HepG2 (cell line): ENCODE measurements at regions not wholly inside any gene's neighbourhood (a gene's known extent, or its start where the extent isn't known, plus 50 kb on each side); places are given as distances from the start of the nearest gene placed in this dataset.

ENCODE experiments used
- ATAC-seq: fragments of 200-7000 bp; cut with Tn5 transposase; 3 replicates; pipeline ENCODE4 v1.9.1; 2020; ENCODE audit warnings: mild to moderate bottlenecking, moderate library complexity
- BruUV-seq: library from RNA; stranded (reverse); fragments of 400-500 nt; replicated peaks from 2 replicates; lab custom pipeline; 2021; lab: Mats Ljungman, UMichigan
- CTCF ChIA-PET: fragments of 300-600 bp; formaldehyde crosslinking; extraction: SDS; loops from one replicate; lab custom pipeline; 2021; ENCODE audit warnings: low total read pairs, inconsistent platforms, low intra/inter-chr PET ratio; lab: Yijun Ruan, JAX
- POLR2A ChIA-PET: fragments of 350-600 bp; sonication (Branson Sonifier 250); formaldehyde crosslinking; loops from one replicate; lab custom pipeline; 2020; ENCODE audit warnings: antibody characterized with exemption, inconsistent platforms; lab: Yijun Ruan, JAX
- DNase-seq: peaks from one replicate; pipeline ENCODE4 v3.0.0-alpha.2; 2015; ENCODE audit warnings: low spot score
- FAIRE-seq: peaks from 3 replicates; lab custom pipeline; 2011; peaks lifted over from hg19 to GRCh38; lab: Jason Lieb, UNC
- H2AFZ ChIP-seq: one replicate; pipeline ENCODE4 v1.6.1; 2011; ENCODE audit warnings: low read length, inconsistent platforms
- H3K27ac ChIP-seq: fragments of 300-600 bp; 3 replicates; pipeline ENCODE4 v1.8.0; 2011; ENCODE audit warnings: mixed run types, mild to moderate bottlenecking, mixed read lengths, low read length, inconsistent platforms; ENCODE audit not compliant: insufficient read depth; ENCODE audit errors: extremely low read length
- H3K27me3 ChIP-seq, 2 experiments: fragments of 200-600 bp in 1 of 2; 2 replicates in 1 of 2; 3 replicates in 1 of 2; pipeline versions ENCODE4 v1.6.0 to v1.8.0; 2011; ENCODE audit warnings: low read length in 2 of 2, mild to moderate bottlenecking in 2 of 2, moderate library complexity in 2 of 2, inconsistent platforms in 1 of 2; ENCODE audit not compliant: insufficient read depth in 2 of 2, control insufficient read depth in 1 of 2
- H3K36me3 ChIP-seq, 2 experiments: fragments of 200-600 bp in 1 of 2; replicated peaks in 1 of 2; 2 replicates in 1 of 2; 3 replicates in 1 of 2; pipeline versions ENCODE4 v1.5.1 to v1.8.0; 2011; ENCODE audit warnings: low read length in 2 of 2, inconsistent platforms in 1 of 2; ENCODE audit not compliant: insufficient read depth in 2 of 2, control insufficient read depth in 1 of 2
- H3K4me1 ChIP-seq: 2 replicates; pipeline ENCODE4 v1.5.1; 2012; ENCODE audit warnings: low read length, inconsistent platforms; ENCODE audit not compliant: insufficient read depth
- H3K4me2 ChIP-seq: 2 replicates; pipeline ENCODE4 v1.6.0; 2011; ENCODE audit warnings: low read depth, low read length, inconsistent platforms
- H3K4me3 ChIP-seq, 3 experiments: fragments of 200-600 bp in 1 of 3; sonication (generic), shearing (Covaris generic) in 1 of 3; replicated peaks in 1 of 3; 2 replicates each; pipeline ENCODE4 v1.5.1; 2011 to 2016; ENCODE audit warnings: low read length in 3 of 3, inconsistent platforms in 2 of 3, low read depth in 2 of 3, mild to moderate bottlenecking in 2 of 3, control low read depth in 1 of 3, mixed read lengths in 1 of 3; ENCODE audit not compliant: insufficient read depth in 1 of 3
- H3K79me2 ChIP-seq: one replicate; pipeline ENCODE4 v1.6.1; 2011; ENCODE audit warnings: low read length, inconsistent platforms; ENCODE audit not compliant: insufficient read depth
- H3K9ac ChIP-seq: 2 replicates; pipeline ENCODE4 v1.6.0; 2011; ENCODE audit warnings: mild to moderate bottlenecking, low read depth, low read length, inconsistent platforms; ENCODE audit not compliant: insufficient read depth
- H3K9me3 ChIP-seq: 2 replicates; pipeline ENCODE4 v1.5.1; 2012; ENCODE audit warnings: mild to moderate bottlenecking, low read length
- H4K20me1 ChIP-seq: 2 replicates; pipeline ENCODE4 v1.6.0; 2011; ENCODE audit warnings: inconsistent platforms, mild to moderate bottlenecking, low read length, moderate library complexity; ENCODE audit not compliant: insufficient read depth
- DMAP1 ChIP-seq: IDR thresholded peaks from 2 replicates; pipeline ENCODE4 v1.6.1; 2016
- ELF3 ChIP-seq: IDR thresholded peaks from 2 replicates; pipeline ENCODE4 v1.6.1; 2016; ENCODE audit warnings: missing genetic modification reagents, missing compliant biosample characterization
- FOSL1 ChIP-seq: sonication (generic); formaldehyde crosslinking; IDR thresholded peaks from 2 replicates; pipeline ENCODE4 v1.9.0; 2021; ENCODE audit warnings: missing genetic modification reagents, borderline replicate concordance
- JARID2 ChIP-seq: sonication (generic); formaldehyde crosslinking; IDR thresholded peaks from 2 replicates; pipeline ENCODE4 v1.8.1; 2023; ENCODE audit warnings: missing genetic modification reagents, inconsistent platforms; ENCODE audit not compliant: insufficient replicate concordance
- KDM5B ChIP-seq: sonication (generic); formaldehyde crosslinking; IDR thresholded peaks from 2 replicates; pipeline ENCODE4 v1.4.0; 2020; ENCODE audit warnings: missing genetic modification reagents, mild to moderate bottlenecking, borderline replicate concordance
- NR2C2 ChIP-seq: sonication (generic); formaldehyde crosslinking; IDR thresholded peaks from 2 replicates; pipeline ENCODE4 v1.4.0; 2020; ENCODE audit warnings: missing genetic modification reagents, mild to moderate bottlenecking, moderate library complexity, borderline replicate concordance
- PAF1 ChIP-seq: IDR thresholded peaks from 2 replicates; pipeline ENCODE4 v1.6.1; 2016; ENCODE audit warnings: missing genetic modification reagents, missing compliant biosample characterization
- YEATS2 ChIP-seq: sonication (generic); formaldehyde crosslinking; IDR thresholded peaks from 2 replicates; pipeline ENCODE4 v1.4.0; 2020; ENCODE audit warnings: missing genetic modification reagents, borderline replicate concordance
- ZNF121 ChIP-seq: sonication (generic); formaldehyde crosslinking; IDR thresholded peaks from 2 replicates; pipeline ENCODE4 v1.5.0; 2020; ENCODE audit warnings: mild to moderate bottlenecking, missing genetic modification reagents
- ZNF530 ChIP-seq: sonication (generic); formaldehyde crosslinking; IDR thresholded peaks from 2 replicates; pipeline ENCODE4 v1.5.0; 2020; ENCODE audit warnings: low read depth, mild to moderate bottlenecking, missing genetic modification reagents
- ZNF879 ChIP-seq: sonication (generic); formaldehyde crosslinking; IDR thresholded peaks from 2 replicates; pipeline ENCODE4 v1.8.1; 2023; ENCODE audit warnings: missing genetic modification reagents
- WGBS: methylation state at CpG from one replicate; pipeline ENCODE4 v1.1.6; 2017; ENCODE audit warnings: low lambda C conversion rate; 5-methylcytosine and 5-hydroxymethylcytosine counted together
- in situ Hi-C: cut with HindIII; loops from 2 replicates; pipeline ENCODE4 v1.10.0; 2017; ENCODE audit warnings: low pct_unique_long_range_greater_than_20kb; ENCODE audit not compliant: extremely low pct_ligation_motif_present
- intact Hi-C: fragments of 100-400 bp; cut with micrococcal nuclease; formaldehyde crosslinking; loops from one replicate; pipeline ENCODE4 v1.10.0; 2022; ENCODE audit not compliant: unreplicated experiment

GRCh38 chr5:74322191-74322590 is 318.3 kb downstream of the ENC1 start:
- no TSS peak for BruUV-seq
- no peaks in the 10 kb centered on the region for H3K9me3 ChIP-seq
- no peak overlapping the region for H3K27ac ChIP-seq
- ATAC-seq = no peak
- 2% methylated on average over 2 of the region's 2 CpGs for WGBS
- no peak for TF ChIP-seq NR2C2
- H3K4me1 ChIP-seq = peaks cover 8% of the 10 kb centered on the region
- intact Hi-C loops (no loop called here), in situ Hi-C loops (no loop called here)
- no peaks in the 10 kb centered on the region for H4K20me1 ChIP-seq
- ChIA-PET POLR2A (no interaction called here), CTCF (no interaction called here)
- H3K27me3 ChIP-seq = peaks cover 2 to 14% of the 10 kb centered on the region in 2 experiments; a peak in 4 of 5 replicates
- no peaks in the 10 kb centered on the region for H3K36me3 ChIP-seq
- no peak for FAIRE-seq
- no peak overlapping the region for H3K4me3 ChIP-seq
- no peak overlapping the region for H2AFZ ChIP-seq
- no peak for DNase-seq
- no peak overlapping the region for H3K4me2 ChIP-seq
- H3K79me2 ChIP-seq = no peaks in the 10 kb centered on the region
- H3K9ac ChIP-seq = no peak overlapping the region

DNA sequence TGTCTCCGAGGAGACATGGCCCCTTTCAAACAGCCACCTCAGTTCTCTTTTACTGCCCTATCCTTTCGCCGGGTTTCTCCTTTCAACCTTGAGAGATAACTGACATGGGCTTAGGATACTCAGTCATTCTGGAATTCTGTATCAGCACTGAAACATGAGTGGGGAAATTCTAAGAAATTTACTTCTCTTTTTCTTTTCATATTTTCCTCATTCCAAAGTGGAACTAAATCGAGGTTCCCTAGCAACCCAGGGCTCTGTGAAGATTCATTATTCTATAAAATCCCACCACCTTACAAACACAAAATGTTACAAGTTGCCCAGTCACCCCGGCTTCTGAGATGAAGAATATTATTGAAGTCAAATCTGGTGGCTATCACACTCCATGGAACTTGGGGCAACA is 319.2 kb downstream of the ENC1 start:
- FAIRE-seq (no peak), ATAC-seq (no peak), DNase-seq (no peak)
- intact Hi-C loops = no loop called here
- ChIA-PET POLR2A (no interaction called here), CTCF (no interaction called here)
- H3K9me3 ChIP-seq = no peaks in the 10 kb centered on the region
- no peak overlapping the region for H3K4me2 ChIP-seq
- no peak overlapping the region for H3K27ac ChIP-seq
- no peak overlapping the region for H3K4me3 ChIP-seq
- TF ChIP-seq YEATS2 (CRISPR knock-in tag) (no peak), KDM5B (CRISPR knock-in tag) (no peak), ZNF879 (no peak), ZNF530 (no peak), JARID2 (CRISPR knock-in tag) (no peak), DMAP1 (CRISPR knock-in tag) (no peak), PAF1 (CRISPR knock-in tag) (no peak), ZNF121 (no peak), FOSL1 (CRISPR knock-in tag) (no peak), ELF3 (CRISPR knock-in tag) (no peak)
- no TSS peak for BruUV-seq
- H3K4me1 ChIP-seq = no peaks in the 10 kb centered on the region
- 31% methylated on average over 5 of the region's 5 CpGs for WGBS
- in situ Hi-C loops = no loop called here
- H3K79me2 ChIP-seq = no peaks in the 10 kb centered on the region
- no peak overlapping the region for H2AFZ ChIP-seq
- no peak overlapping the region for H3K9ac ChIP-seq
- no peaks in the 10 kb centered on the region for H3K36me3 ChIP-seq
- H3K27me3 ChIP-seq = peaks cover 2 to 14% of the 10 kb centered on the region in 2 experiments; a peak in 4 of 5 replicates
- H4K20me1 ChIP-seq = no peaks in the 10 kb centered on the region
